ENCODE measurements at regions not wholly inside any gene's neighbourhood (a gene's known extent, or its start where the extent isn't known, plus 50 kb on each side); places are given as distances from the start of the nearest gene placed in this dataset.

- DNase-seq = no peak
These were observed 56.0 kb upstream of the MGAT4C start for GRCh38 chr12:86312232-86312631.

Data from right forelimb (tissue), 1 donor.